GM12872 (cell line): ENCODE measurements at regions not wholly inside any gene's neighbourhood (a gene's known extent, or its start where the extent isn't known, plus 50 kb on each side); places are given as distances from the start of the nearest gene placed in this dataset.

ENCODE experiments used
- CTCF ChIP-seq: IDR thresholded peaks from 3 replicates; pipeline ENCODE4 v1.5.1; 2011; ENCODE audit warnings: low read depth, mild to moderate bottlenecking, low read length, moderate library complexity; ENCODE audit not compliant: insufficient read depth

DNA sequence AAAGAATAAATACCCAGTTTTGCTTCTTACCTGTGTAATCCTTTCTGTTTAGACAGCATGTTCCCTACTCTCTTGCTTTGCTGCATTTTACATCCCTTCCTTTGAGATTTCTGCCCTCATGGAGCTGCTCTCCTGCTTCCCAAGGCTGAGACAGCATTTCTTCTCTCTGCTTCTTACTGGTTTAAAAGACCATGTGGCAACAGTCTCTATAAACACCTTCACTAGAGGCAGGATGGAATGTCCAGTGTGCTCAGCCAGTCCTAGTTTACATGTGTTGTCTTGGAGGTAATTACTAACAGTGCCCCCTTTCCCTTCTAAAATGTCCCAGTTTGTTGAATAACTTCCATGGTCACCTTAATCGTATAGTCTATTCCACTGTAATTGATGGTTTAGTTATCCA, 262.3 kb downstream of the CNTN3 start:
- TF ChIP-seq CTCF: no peak

- no peak for TF ChIP-seq CTCF
These were observed 263.2 kb downstream of the CNTN3 start for GRCh38 chr3:74351213-74351612.

DNA sequence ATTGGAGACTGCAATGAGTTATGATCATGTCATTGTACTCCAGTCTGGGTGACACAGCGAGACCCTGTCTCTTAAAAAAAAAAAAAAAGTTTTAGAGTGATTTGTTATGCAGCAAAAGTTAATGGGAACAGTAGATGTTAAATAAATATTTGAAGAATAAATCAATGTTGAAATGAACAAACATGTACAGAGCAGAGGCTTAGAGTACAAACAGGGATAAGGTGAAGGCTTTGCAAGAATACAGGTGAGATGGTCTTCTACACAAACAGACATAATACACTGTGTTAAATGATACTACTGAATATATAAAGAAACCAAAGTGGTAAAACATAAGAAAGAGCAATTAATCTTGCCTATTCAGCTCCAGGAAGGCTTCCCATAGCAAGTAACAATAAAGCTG, 265.4 kb downstream of the CNTN3 start:
- TF ChIP-seq CTCF: no peak

DNA sequence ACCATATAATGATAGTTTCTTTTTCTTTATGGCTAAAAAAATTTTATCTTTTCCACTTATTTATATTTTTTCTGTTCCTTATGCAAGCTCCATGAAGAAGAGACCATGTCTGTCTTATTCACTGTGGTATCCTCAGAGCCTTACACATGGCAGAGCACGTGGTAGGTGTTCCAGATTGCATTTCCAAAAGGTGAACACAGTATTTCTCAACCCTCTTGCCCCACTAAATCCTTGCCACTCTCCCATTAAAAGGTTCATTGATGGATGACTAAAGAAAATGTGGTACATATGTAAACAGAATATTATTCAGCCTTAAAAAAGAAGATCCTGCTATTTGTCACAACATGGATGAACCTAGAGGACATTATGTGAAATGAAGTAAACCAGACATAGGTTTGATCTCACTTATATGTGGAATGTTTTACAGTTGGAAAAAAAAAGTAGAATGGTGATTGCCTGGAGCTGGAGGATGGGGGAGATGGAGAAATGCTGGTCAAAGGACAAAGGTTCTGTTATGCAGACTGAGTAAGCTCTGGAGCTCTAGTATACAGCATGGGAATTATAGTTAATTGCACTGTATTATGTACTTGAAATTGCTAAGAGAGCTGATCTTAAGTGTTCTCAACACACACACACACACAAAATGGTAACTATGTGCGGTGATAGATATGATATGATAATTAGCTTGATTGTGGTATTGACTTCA, 266.7 kb downstream of the CNTN3 start:
- TF ChIP-seq CTCF: no peak

- TF ChIP-seq CTCF: no peak
These were observed 267.6 kb downstream of the CNTN3 start for GRCh38 chr3:74346896-74347295.

GRCh38 chr3:74345701-74346100, 268.8 kb downstream of the CNTN3 start:
- no peak for TF ChIP-seq CTCF

GRCh38 chr3:74344865-74345440, 269.5 kb downstream of the CNTN3 start:
- TF ChIP-seq CTCF: no peak
